Hepatocyte (in vitro differentiated cells): ENCODE measurements at regions not wholly inside any gene's neighbourhood (a gene's known extent, or its start where the extent isn't known, plus 50 kb on each side); places are given as distances from the start of the nearest gene placed in this dataset.
A peak's percentile ranks its signal among the peaks of the same experiment; 100 is the strongest.

Source experiments
- DNase-seq: peaks from one replicate; pipeline ENCODE4 v3.0.0-alpha.2; 2016; ENCODE audit warnings: low spot score
- H2AFZ ChIP-seq: fragments of 200-600 bp; sonication (generic); 2 replicates; pipeline ENCODE4 v1.6.0; 2016; ENCODE audit warnings: antibody characterized with exemption, mild to moderate bottlenecking
- H3K27ac ChIP-seq: fragments of 200-600 bp; sonication (generic); 2 replicates; pipeline ENCODE4 v1.5.1; 2016; ENCODE audit warnings: mild to moderate bottlenecking
- H3K27me3 ChIP-seq: fragments of 200-600 bp; sonication (generic); 2 replicates; pipeline ENCODE4 v1.6.1; 2016
- H3K36me3 ChIP-seq: fragments of 200-600 bp; sonication (generic); replicated peaks from 2 replicates; pipeline ENCODE4 v1.5.1; 2016; ENCODE audit warnings: low read depth; ENCODE audit not compliant: insufficient read depth
- H3K4me1 ChIP-seq: fragments of 200-600 bp; sonication (generic); 2 replicates; pipeline ENCODE4 v1.5.1; 2016; ENCODE audit warnings: mild to moderate bottlenecking, moderate library complexity; ENCODE audit not compliant: insufficient read depth
- H3K4me2 ChIP-seq: fragments of 200-600 bp; sonication (generic); 2 replicates; pipeline ENCODE4 v1.6.0; 2016
- H3K4me3 ChIP-seq: fragments of 200-600 bp; sonication (generic); 2 replicates; pipeline ENCODE4 v1.5.1; 2016; ENCODE audit warnings: mild to moderate bottlenecking
- H3K79me2 ChIP-seq: fragments of 200-600 bp; sonication (generic); 2 replicates; pipeline ENCODE4 v1.6.0; 2017; ENCODE audit warnings: mild to moderate bottlenecking
- H3K9me2 ChIP-seq: fragments of 200-600 bp; sonication (generic); replicated peaks from 2 replicates; pipeline ENCODE4 v1.6.0; 2017; ENCODE audit warnings: mild to moderate bottlenecking; ENCODE audit not compliant: insufficient read depth
- H3K9me3 ChIP-seq: fragments of 200-600 bp; sonication (generic); 2 replicates; pipeline ENCODE4 v1.5.1; 2016; ENCODE audit warnings: low read depth, mild to moderate bottlenecking
- H4K20me1 ChIP-seq: fragments of 200-600 bp; sonication (generic); 2 replicates; pipeline ENCODE4 v1.6.0; 2016; ENCODE audit warnings: mild to moderate bottlenecking; ENCODE audit not compliant: insufficient read depth, poor library complexity, severe bottlenecking
- EZH2 ChIP-seq: fragments of 200-600 bp; sonication (generic); IDR thresholded peaks from 2 replicates; pipeline ENCODE4 v1.6.1; 2016; ENCODE audit warnings: antibody characterized with exemption, mild to moderate bottlenecking, borderline replicate concordance
- EZH2phosphoT487 ChIP-seq: fragments of 200-600 bp; sonication (generic); IDR thresholded peaks from one replicate; pipeline ENCODE4 v1.6.1; 2018; ENCODE audit warnings: antibody characterized with exemption, mild to moderate bottlenecking, low read depth, moderate library complexity; ENCODE audit not compliant: unreplicated experiment, severe bottlenecking
- WGBS: methylation state at CpG from one replicate; pipeline ENCODE4 v1.1.6; 2016; ENCODE audit warnings: low lambda C conversion rate; ENCODE audit errors: missing lambda C conversion rate; 5-methylcytosine and 5-hydroxymethylcytosine counted together
- TF ChIP-seq, protein P1 (sequence below): fragments of 200-600 bp; sonication (generic); IDR thresholded peaks from 2 replicates; pipeline ENCODE4 v1.5.1; 2016; ENCODE audit warnings: antibody characterized with exemption, mild to moderate bottlenecking; ENCODE audit not compliant: poor library complexity

DNA sequence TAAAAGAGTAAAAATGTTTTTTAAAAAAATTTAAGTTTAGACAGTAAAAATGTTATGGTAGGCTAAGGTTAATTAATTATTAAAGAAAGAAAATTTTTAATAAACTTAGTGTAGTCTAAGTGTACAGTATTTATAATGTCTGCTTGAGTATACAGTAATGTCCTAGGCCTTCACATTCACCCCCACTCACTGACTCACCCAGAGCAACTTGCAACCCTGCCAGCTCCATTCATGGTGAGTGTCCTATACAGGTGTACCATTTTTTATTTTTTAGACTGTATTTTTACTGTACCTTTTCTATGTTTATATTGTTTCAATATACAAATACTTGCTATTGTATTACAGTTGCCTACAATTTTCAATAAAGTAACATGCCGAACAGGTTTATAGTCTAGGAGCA lies 234.1 kb downstream of the AUH start:
- Histone ChIP-seq H3K9me2 (no peaks in the 10 kb centered on the region), H2AFZ (no peak overlapping the region), H3K4me2 (no peak overlapping the region), H3K4me3 (no peak overlapping the region), H3K27ac (no peak overlapping the region), H3K79me2 (no peaks in the 10 kb centered on the region), H4K20me1 (no peaks in the 10 kb centered on the region), H3K36me3 (no peaks in the 10 kb centered on the region), H3K9me3 (no peaks in the 10 kb centered on the region), H3K4me1 (peaks cover 5% of the 10 kb centered on the region), H3K27me3 (no peaks in the 10 kb centered on the region)
- no peak for TF ChIP-seq EZH2phosphoT487
- TF ChIP-seq EZH2: no peak
- TF ChIP-seq, protein P1, sequence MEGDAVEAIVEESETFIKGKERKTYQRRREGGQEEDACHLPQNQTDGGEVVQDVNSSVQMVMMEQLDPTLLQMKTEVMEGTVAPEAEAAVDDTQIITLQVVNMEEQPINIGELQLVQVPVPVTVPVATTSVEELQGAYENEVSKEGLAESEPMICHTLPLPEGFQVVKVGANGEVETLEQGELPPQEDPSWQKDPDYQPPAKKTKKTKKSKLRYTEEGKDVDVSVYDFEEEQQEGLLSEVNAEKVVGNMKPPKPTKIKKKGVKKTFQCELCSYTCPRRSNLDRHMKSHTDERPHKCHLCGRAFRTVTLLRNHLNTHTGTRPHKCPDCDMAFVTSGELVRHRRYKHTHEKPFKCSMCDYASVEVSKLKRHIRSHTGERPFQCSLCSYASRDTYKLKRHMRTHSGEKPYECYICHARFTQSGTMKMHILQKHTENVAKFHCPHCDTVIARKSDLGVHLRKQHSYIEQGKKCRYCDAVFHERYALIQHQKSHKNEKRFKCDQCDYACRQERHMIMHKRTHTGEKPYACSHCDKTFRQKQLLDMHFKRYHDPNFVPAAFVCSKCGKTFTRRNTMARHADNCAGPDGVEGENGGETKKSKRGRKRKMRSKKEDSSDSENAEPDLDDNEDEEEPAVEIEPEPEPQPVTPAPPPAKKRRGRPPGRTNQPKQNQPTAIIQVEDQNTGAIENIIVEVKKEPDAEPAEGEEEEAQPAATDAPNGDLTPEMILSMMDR: no peak
- 94% methylated on average over 1 of the region's 1 CpG for WGBS
- no peak for DNase-seq

DNA sequence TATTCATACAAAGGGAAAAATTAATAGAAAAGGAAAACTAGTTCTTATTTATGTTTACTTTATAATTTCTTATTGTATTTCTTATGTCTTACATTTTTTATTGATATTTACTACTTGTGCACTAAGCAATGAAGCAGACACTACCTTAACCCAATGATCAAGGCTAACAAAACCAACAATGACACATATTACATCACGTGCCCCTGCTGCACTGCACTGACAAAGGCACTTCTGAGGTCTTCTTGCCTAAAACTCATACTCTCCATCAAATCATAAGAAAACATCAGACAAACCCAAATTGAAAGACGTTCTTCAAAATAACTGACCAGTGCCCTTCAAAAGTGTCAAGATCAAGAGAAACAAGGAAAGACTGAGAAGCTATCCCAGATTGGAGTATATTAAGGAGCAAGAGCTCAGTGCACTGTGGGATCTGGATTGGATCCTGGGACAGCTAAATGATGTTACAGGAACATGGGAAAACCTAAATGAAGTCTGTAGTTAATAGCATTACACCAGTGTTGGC lies 230.9 kb downstream of the AUH start:
- Histone ChIP-seq H2AFZ (no peak overlapping the region), H3K79me2 (no peaks in the 10 kb centered on the region), H3K4me3 (no peak overlapping the region), H3K27ac (peak overlapping the region; percentile 53), H3K9me3 (no peaks in the 10 kb centered on the region), H3K4me1 (peaks cover 5% of the 10 kb centered on the region), H3K27me3 (no peaks in the 10 kb centered on the region), H3K36me3 (no peaks in the 10 kb centered on the region), H3K4me2 (no peak overlapping the region), H4K20me1 (no peaks in the 10 kb centered on the region), H3K9me2 (no peaks in the 10 kb centered on the region)
- TF ChIP-seq, protein P1: no peak
- TF ChIP-seq EZH2phosphoT487 (no peak), EZH2 (no peak)
- DNase-seq: no peak
- 91% methylated on average over 2 of the region's 2 CpGs for WGBS

DNA sequence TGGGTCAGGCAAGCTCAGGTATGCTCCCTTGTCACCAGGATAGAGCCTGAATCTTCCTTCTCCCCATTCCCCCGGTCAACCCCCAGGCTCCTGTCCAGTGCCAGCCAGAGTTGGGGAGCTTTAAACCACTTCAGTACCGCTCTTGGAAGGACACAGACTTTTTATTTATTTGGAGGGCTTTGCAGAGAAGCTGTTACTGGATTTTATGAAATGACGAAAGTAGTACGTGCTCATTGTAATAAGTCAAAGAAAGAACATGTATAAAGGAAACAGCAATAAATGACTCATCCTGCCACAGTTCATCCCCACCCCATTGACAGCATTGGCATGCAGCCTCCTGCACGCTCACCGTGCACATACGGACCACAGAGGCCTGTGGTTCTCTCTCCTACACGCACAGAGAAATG lies 230.3 kb downstream of the AUH start:
- Histone ChIP-seq H3K27me3 (no peaks in the 10 kb centered on the region), H3K4me3 (no peak overlapping the region), H4K20me1 (no peaks in the 10 kb centered on the region), H3K9me2 (no peaks in the 10 kb centered on the region), H3K4me2 (no peak overlapping the region), H3K36me3 (no peaks in the 10 kb centered on the region), H3K9me3 (no peaks in the 10 kb centered on the region), H3K79me2 (no peaks in the 10 kb centered on the region), H3K4me1 (peaks cover 5% of the 10 kb centered on the region), H2AFZ (no peak overlapping the region), H3K27ac (peak overlapping the region; percentile 56)
- 44% methylated on average over 8 of the region's 8 CpGs for WGBS
- peak; percentile 64 for DNase-seq
- TF ChIP-seq, protein P1: no peak
- TF ChIP-seq EZH2phosphoT487: no peak
- no peak for TF ChIP-seq EZH2
